ENCODE measurements at regions not wholly inside any gene's neighbourhood (a gene's known extent, or its start where the extent isn't known, plus 50 kb on each side); places are given as distances from the start of the nearest gene placed in this dataset.
A peak's percentile ranks its signal among the peaks of the same experiment; 100 is the strongest.
"Not testable (repeated sequence)": the region's sequence is repeated elsewhere in the genome, so short reads cannot be mapped to it uniquely, and the experiment has no call there.

GRCh38 chr9:90132866-90133265 is 509.8 kb downstream of the DIRAS2 start:
- ATAC-seq (no peak), DNase-seq (no peak)
- H3K36me3 Mint-ChIP-seq (ENCODE audit: low read depth), result no peaks in the 10 kb centered on the region
- no peak overlapping the region for H3K27ac Mint-ChIP-seq
- H3K9me3 Mint-ChIP-seq (ENCODE audit: insufficient read depth), result no peaks in the 10 kb centered on the region
- H3K27me3 Mint-ChIP-seq (ENCODE audit: low read depth), result peaks cover 6% of the 10 kb centered on the region
- ChIA-PET CTCF (interaction anchor here (0.9 to 2.2 kb wide), 2 partner anchors 33 to 535 kb away, joined by 4 to 5 read pairs; no protein-coding TSS in a partner anchor), POLR2A (no interaction called here)
- H3K4me1 Mint-ChIP-seq (ENCODE audit: low read depth), result no peaks in the 10 kb centered on the region
- H3K4me3 Mint-ChIP-seq, result no peak overlapping the region

DNA sequence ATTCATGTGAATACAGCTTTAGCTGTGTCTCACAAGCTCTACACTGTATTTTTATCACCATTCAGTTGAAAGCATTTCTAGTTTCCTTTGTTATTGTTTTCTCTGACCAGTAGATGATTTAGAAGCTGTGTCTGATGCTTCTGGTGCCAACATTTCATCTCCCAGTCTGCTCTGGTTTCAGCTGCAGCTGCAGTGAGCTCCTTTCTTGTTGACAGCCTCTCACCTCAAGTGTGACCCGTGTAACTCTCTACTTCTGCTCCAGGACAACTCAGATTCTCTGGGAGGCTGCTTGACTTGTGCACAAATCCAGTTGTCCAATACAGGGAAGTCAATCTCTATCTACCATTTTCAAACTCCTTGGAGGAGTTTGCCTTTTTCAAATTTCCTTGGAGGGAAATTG is 504.8 kb downstream of the DIRAS2 start:
- POLR2A ChIA-PET, result no interaction called here
- DNase-seq, result no peak
- no peak overlapping the region for H3K4me3 Mint-ChIP-seq
- no peaks in the 10 kb centered on the region for H3K4me1 Mint-ChIP-seq (ENCODE audit: low read depth)
- ATAC-seq, result no peak
- peaks cover 28% of the 10 kb centered on the region for H3K27me3 Mint-ChIP-seq (ENCODE audit: low read depth)
- no peak overlapping the region for H3K27ac Mint-ChIP-seq
- H3K9me3 Mint-ChIP-seq (ENCODE audit: insufficient read depth), result no peaks in the 10 kb centered on the region
- CTCF ChIA-PET, result no interaction called here
- no peaks in the 10 kb centered on the region for H3K36me3 Mint-ChIP-seq (ENCODE audit: low read depth)

GRCh38 chr9:90140131-90140818 is 502.3 kb downstream of the DIRAS2 start:
- Mint-ChIP-seq H3K4me3 (no peak overlapping the region), H3K9me3 (ENCODE audit: insufficient read depth) (no peaks in the 10 kb centered on the region), H3K36me3 (ENCODE audit: low read depth) (no peaks in the 10 kb centered on the region), H3K27me3 (ENCODE audit: low read depth) (peaks cover 37% of the 10 kb centered on the region), H3K4me1 (ENCODE audit: low read depth) (no peaks in the 10 kb centered on the region), H3K27ac (no peak overlapping the region)
- CTCF ChIA-PET, result interaction anchor here (1.2 to 1.5 kb wide), 2 partner anchors 8 to 203 kb away, joined by 3 read pairs; no protein-coding TSS in a partner anchor
- POLR2A ChIA-PET, result interaction anchor here (0.7 kb wide), 1 partner anchor 63 kb away, joined by 5 read pairs; no protein-coding TSS in a partner anchor
- ATAC-seq (no peak), DNase-seq (no peak)

- Mint-ChIP-seq H3K27ac (no peak overlapping the region), H3K4me3 (no peak overlapping the region), H3K9me3 (ENCODE audit: insufficient read depth) (no peaks in the 10 kb centered on the region), H3K27me3 (ENCODE audit: low read depth) (peaks cover 38% of the 10 kb centered on the region), H3K36me3 (ENCODE audit: low read depth) (no peaks in the 10 kb centered on the region), H3K4me1 (ENCODE audit: low read depth) (no peaks in the 10 kb centered on the region)
- ChIA-PET POLR2A (no interaction called here), CTCF (interaction anchor here (1.1 to 1.9 kb wide), 5 partner anchors 22 to 614 kb away, joined by 3 to 4 read pairs (median 3); no protein-coding TSS in a partner anchor)
- ATAC-seq, result no peak
- no peak for DNase-seq
These were observed 500.9 kb downstream of the DIRAS2 start for GRCh38 chr9:90141723-90142122.

GRCh38 chr9:90142580-90142979 is 500.0 kb downstream of the DIRAS2 start:
- H3K27me3 Mint-ChIP-seq (ENCODE audit: low read depth), result peaks cover 41% of the 10 kb centered on the region
- no peaks in the 10 kb centered on the region for H3K9me3 Mint-ChIP-seq (ENCODE audit: insufficient read depth)
- DNase-seq, result peak; percentile 65
- H3K4me3 Mint-ChIP-seq, result no peak overlapping the region
- ChIA-PET POLR2A (no interaction called here), CTCF (interaction anchor here (1.0 to 1.9 kb wide), 6 partner anchors 21 to 860 kb away, joined by 3 to 5 read pairs (median 4); no protein-coding TSS in a partner anchor)
- no peaks in the 10 kb centered on the region for H3K4me1 Mint-ChIP-seq (ENCODE audit: low read depth)
- no peak overlapping the region for H3K27ac Mint-ChIP-seq
- H3K36me3 Mint-ChIP-seq (ENCODE audit: low read depth), result no peaks in the 10 kb centered on the region
- ATAC-seq, result no peak

DNA sequence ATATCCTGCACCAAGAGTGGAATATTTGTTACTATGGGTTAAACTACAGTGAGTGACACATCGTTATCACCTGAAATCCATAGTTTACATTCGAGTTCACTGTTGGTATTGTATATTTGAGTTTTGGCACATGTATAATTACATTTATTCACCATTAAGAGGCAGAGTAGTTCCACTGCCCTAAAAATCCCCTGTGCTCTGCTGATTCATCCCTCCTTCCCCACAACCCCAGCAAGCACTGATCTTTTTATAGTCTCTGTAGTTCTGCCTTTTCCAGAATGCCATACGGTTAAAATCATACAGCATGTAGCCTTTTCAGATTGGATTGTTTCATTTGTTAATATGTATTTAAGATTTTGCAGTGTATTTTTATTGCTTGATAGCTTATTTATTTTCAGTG is 495.2 kb downstream of the DIRAS2 start:
- ATAC-seq, result no peak
- DNase-seq, result no peak
- ChIA-PET POLR2A (no interaction called here), CTCF (no interaction called here)
- Mint-ChIP-seq H3K4me3 (no peak overlapping the region), H3K9me3 (ENCODE audit: insufficient read depth) (no peaks in the 10 kb centered on the region), H3K4me1 (ENCODE audit: low read depth) (no peaks in the 10 kb centered on the region), H3K27ac (no peak overlapping the region), H3K36me3 (ENCODE audit: low read depth) (no peaks in the 10 kb centered on the region), H3K27me3 (ENCODE audit: low read depth) (peaks cover 27% of the 10 kb centered on the region)

GRCh38 chr9:90156318-90156717 is 486.3 kb downstream of the DIRAS2 start:
- POLR2A ChIA-PET, result no interaction called here

GRCh38 chr9:90162326-90162725 is 480.3 kb downstream of the DIRAS2 start:
- Mint-ChIP-seq H3K27ac (no peak overlapping the region), H3K27me3 (ENCODE audit: low read depth) (peaks cover 9% of the 10 kb centered on the region), H3K36me3 (ENCODE audit: low read depth) (no peaks in the 10 kb centered on the region), H3K4me1 (ENCODE audit: low read depth) (peaks cover 5% of the 10 kb centered on the region), H3K9me3 (ENCODE audit: insufficient read depth) (no peaks in the 10 kb centered on the region), H3K4me3 (no peak overlapping the region)
- DNase-seq (no peak), ATAC-seq (no peak)
- ChIA-PET POLR2A (no interaction called here), CTCF (no interaction called here)

More at GRCh38 chr9:90156318-90156717, 486.3 kb downstream of the DIRAS2 start:
- Mint-ChIP-seq H3K27me3 (ENCODE audit: low read depth) (peaks cover 13% of the 10 kb centered on the region), H3K36me3 (ENCODE audit: low read depth) (no peaks in the 10 kb centered on the region), H3K9me3 (ENCODE audit: insufficient read depth) (no peaks in the 10 kb centered on the region), H3K4me3 (no peak overlapping the region), H3K4me1 (ENCODE audit: low read depth) (no peaks in the 10 kb centered on the region), H3K27ac (no peak overlapping the region)
- no peak for DNase-seq
- CTCF ChIA-PET, result no interaction called here
- no peak for ATAC-seq

DNA sequence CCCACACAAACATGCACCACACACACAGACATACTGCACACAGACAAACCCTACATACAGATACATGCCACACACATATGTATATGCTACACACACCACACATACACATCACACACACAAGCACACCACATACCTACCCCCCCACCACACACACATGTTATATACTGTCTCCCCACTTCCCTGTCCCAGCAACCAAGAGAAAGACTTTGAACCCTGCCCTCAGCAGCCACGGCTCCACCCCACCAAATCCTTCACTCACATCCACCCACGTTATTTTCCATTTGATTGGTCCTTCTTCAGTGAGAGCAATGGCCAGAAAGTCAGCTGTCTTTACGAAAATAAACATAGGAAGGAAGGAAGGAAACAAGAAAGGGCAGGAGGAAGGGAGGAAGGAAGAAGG is 479.8 kb downstream of the DIRAS2 start:
- CTCF ChIA-PET, result interaction anchor here (1.5 kb wide), 1 partner anchor 20 kb away, joined by 4 read pairs; no protein-coding TSS in a partner anchor
- H3K27me3 Mint-ChIP-seq (ENCODE audit: low read depth), result peaks cover 9% of the 10 kb centered on the region
- H3K4me1 Mint-ChIP-seq (ENCODE audit: low read depth), result peaks cover 5% of the 10 kb centered on the region
- POLR2A ChIA-PET, result no interaction called here
- H3K36me3 Mint-ChIP-seq (ENCODE audit: low read depth), result no peaks in the 10 kb centered on the region
- no peak overlapping the region for H3K4me3 Mint-ChIP-seq
- no peaks in the 10 kb centered on the region for H3K9me3 Mint-ChIP-seq (ENCODE audit: insufficient read depth)
- no peak overlapping the region for H3K27ac Mint-ChIP-seq
- ATAC-seq (no peak), DNase-seq (no peak)

DNA sequence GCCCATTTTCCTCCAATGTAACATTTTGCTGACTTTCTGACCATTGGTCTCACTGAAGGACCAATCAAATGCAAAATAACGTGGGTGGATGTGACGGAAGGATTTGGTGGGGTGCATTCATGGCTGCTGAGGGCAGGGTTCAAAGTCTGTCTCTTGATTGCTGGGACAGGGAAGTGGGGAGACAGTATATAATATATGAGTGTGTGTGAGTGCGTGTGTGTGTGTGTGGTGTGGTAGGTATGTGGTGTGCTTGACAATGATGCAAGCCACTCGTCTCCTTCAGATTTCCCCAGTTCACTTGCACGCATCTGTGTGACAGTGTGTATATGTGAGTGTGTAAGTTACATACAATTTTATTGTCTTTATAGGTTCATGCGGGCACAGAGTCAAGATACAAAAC is 477.3 kb downstream of the DIRAS2 start:
- DNase-seq, result no peak
- Mint-ChIP-seq H3K27me3 (ENCODE audit: low read depth) (peaks cover 6% of the 10 kb centered on the region), H3K4me3 (no peak overlapping the region), H3K27ac (no peak overlapping the region), H3K9me3 (ENCODE audit: insufficient read depth) (no peaks in the 10 kb centered on the region), H3K4me1 (ENCODE audit: low read depth) (peaks cover 5% of the 10 kb centered on the region), H3K36me3 (ENCODE audit: low read depth) (no peaks in the 10 kb centered on the region)
- CTCF ChIA-PET, result no interaction called here
- ATAC-seq, result no peak
- POLR2A ChIA-PET, result no interaction called here

GRCh38 chr9:90166374-90166773 is 476.2 kb downstream of the DIRAS2 start:
- H3K27me3 Mint-ChIP-seq (ENCODE audit: low read depth); H3K36me3 Mint-ChIP-seq (ENCODE audit: low read depth); CTCF ChIA-PET; H3K4me1 Mint-ChIP-seq (ENCODE audit: low read depth); H3K9me3 Mint-ChIP-seq (ENCODE audit: insufficient read depth); ATAC-seq; DNase-seq; POLR2A ChIA-PET; H3K27ac Mint-ChIP-seq; H3K4me3 Mint-ChIP-seq: not testable (repeated sequence)

- no peaks in the 10 kb centered on the region for H3K9me3 Mint-ChIP-seq (ENCODE audit: insufficient read depth)
- no peak for DNase-seq
- H3K27ac Mint-ChIP-seq, result no peak overlapping the region
- no peak for ATAC-seq
- H3K27me3 Mint-ChIP-seq (ENCODE audit: low read depth), result peaks cover 7% of the 10 kb centered on the region
- ChIA-PET CTCF (no interaction called here), POLR2A (no interaction called here)
- no peaks in the 10 kb centered on the region for H3K4me1 Mint-ChIP-seq (ENCODE audit: low read depth)
- H3K36me3 Mint-ChIP-seq (ENCODE audit: low read depth), result no peaks in the 10 kb centered on the region
- no peak overlapping the region for H3K4me3 Mint-ChIP-seq
These were observed 474.7 kb downstream of the DIRAS2 start for GRCh38 chr9:90167914-90168313.

DNA sequence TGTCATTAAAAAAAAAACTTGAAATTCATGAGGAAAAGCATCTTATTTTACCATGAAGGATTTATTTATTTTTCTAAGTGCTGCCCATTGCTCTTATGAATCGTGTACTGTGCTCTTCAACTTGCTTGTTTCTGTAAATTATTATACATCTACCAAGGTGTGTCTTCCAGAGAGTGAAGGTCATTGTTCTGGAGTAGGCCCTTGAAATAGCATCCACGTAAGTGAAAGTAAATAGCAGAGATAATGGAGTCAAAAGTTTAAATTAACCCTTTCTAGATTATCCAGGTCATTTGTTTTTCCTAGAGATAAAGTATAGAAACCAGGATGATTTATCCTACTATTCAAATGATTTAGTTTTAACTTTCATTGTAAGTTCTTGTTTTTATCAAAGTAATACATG is 473.1 kb downstream of the DIRAS2 start:
- ATAC-seq (no peak), DNase-seq (no peak)
- Mint-ChIP-seq H3K4me1 (ENCODE audit: low read depth) (no peaks in the 10 kb centered on the region), H3K36me3 (ENCODE audit: low read depth) (no peaks in the 10 kb centered on the region), H3K27ac (no peak overlapping the region), H3K27me3 (ENCODE audit: low read depth) (peaks cover 7% of the 10 kb centered on the region), H3K9me3 (ENCODE audit: insufficient read depth) (no peaks in the 10 kb centered on the region), H3K4me3 (no peak overlapping the region)
- POLR2A ChIA-PET, result no interaction called here
- CTCF ChIA-PET, result no interaction called here

Measured in activated CD8-positive, alpha-beta T cell treated with anti-CD3 and anti-CD28 coated beads, Interleukin-2, amount 10 ng/mL, durations not matched to agents 7 days and 5 days (primary cell).